Astrocyte of the spinal cord (primary cell): ENCODE measurements at regions not wholly inside any gene's neighbourhood (a gene's known extent, or its start where the extent isn't known, plus 50 kb on each side); places are given as distances from the start of the nearest gene placed in this dataset.

Experiments used
- DNase-seq: peaks from one replicate; pipeline ENCODE4 v3.0.0; 2011; ENCODE audit warnings: low read depth, low spot score
- H3K4me3 ChIP-seq: 2 replicates; pipeline ENCODE4 v1.5.1; 2011; ENCODE audit warnings: low read depth, mild to moderate bottlenecking, low read length, moderate library complexity
- CTCF ChIP-seq: IDR thresholded peaks from 2 replicates; pipeline ENCODE4 v1.5.1; 2012; ENCODE audit warnings: low read depth, mild to moderate bottlenecking, low read length, inconsistent platforms
- in situ Hi-C: cut with HindIII; loops from 2 replicates; pipeline ENCODE4 v1.10.0; 2017; ENCODE audit warnings: low sequenced_read_pairs

GRCh38 chr9:2497666-2498400 is 123.8 kb upstream of the VLDLR start:
- no peak for TF ChIP-seq CTCF
- in situ Hi-C loops = no loop called here
- no peak overlapping the region for H3K4me3 ChIP-seq
- no peak for DNase-seq

- H3K4me3 ChIP-seq = no peak overlapping the region
- no peak for DNase-seq
- in situ Hi-C loops = no loop called here
- no peak for TF ChIP-seq CTCF
Observed at GRCh38 chr9:2502210-2502609, 119.4 kb upstream of the VLDLR start.

GRCh38 chr9:2502760-2503159 is 118.8 kb upstream of the VLDLR start:
- in situ Hi-C loops = no loop called here
- no peak for TF ChIP-seq CTCF
- DNase-seq = no peak
- no peak overlapping the region for H3K4me3 ChIP-seq

GRCh38 chr9:2506321-2506720 is 115.3 kb upstream of the VLDLR start:
- in situ Hi-C loops = no loop called here
- no peak for DNase-seq
- no peak for TF ChIP-seq CTCF
- no peak overlapping the region for H3K4me3 ChIP-seq

- in situ Hi-C loops = no loop called here
- DNase-seq = no peak
- no peak overlapping the region for H3K4me3 ChIP-seq
- TF ChIP-seq CTCF = no peak
Observed at GRCh38 chr9:2523591-2523990, 98.0 kb upstream of the VLDLR start.

GRCh38 chr9:2524601-2525000 is 97.0 kb upstream of the VLDLR start:
- TF ChIP-seq CTCF = no peak
- H3K4me3 ChIP-seq = no peak overlapping the region
- in situ Hi-C loops = no loop called here
- DNase-seq = no peak
